ENCODE measurements at regions not wholly inside any gene's neighbourhood (a gene's known extent, or its start where the extent isn't known, plus 50 kb on each side); places are given as distances from the start of the nearest gene placed in this dataset.

- TF ChIP-seq POLR2A (IDR thresholded peaks at IDR 0.05) (no peak), CTCF (IDR thresholded peaks at IDR 0.05) (no peak), EP300 (IDR thresholded peaks at IDR 0.05) (no peak)
These were observed 464.9 kb downstream of the RPS29 start for GRCh38 chr14:49121246-49121645.

Data from ovary (tissue), 3 donors.